GM12872 (cell line): ENCODE measurements at regions not wholly inside any gene's neighbourhood (a gene's known extent, or its start where the extent isn't known, plus 50 kb on each side); places are given as distances from the start of the nearest gene placed in this dataset.

Experiments used
- TF ChIP-seq, protein P1 (sequence below): IDR thresholded peaks from 3 replicates; pipeline ENCODE4 v1.5.1; 2011; ENCODE audit warnings: low read depth, mild to moderate bottlenecking, low read length, moderate library complexity; ENCODE audit not compliant: insufficient read depth

DNA sequence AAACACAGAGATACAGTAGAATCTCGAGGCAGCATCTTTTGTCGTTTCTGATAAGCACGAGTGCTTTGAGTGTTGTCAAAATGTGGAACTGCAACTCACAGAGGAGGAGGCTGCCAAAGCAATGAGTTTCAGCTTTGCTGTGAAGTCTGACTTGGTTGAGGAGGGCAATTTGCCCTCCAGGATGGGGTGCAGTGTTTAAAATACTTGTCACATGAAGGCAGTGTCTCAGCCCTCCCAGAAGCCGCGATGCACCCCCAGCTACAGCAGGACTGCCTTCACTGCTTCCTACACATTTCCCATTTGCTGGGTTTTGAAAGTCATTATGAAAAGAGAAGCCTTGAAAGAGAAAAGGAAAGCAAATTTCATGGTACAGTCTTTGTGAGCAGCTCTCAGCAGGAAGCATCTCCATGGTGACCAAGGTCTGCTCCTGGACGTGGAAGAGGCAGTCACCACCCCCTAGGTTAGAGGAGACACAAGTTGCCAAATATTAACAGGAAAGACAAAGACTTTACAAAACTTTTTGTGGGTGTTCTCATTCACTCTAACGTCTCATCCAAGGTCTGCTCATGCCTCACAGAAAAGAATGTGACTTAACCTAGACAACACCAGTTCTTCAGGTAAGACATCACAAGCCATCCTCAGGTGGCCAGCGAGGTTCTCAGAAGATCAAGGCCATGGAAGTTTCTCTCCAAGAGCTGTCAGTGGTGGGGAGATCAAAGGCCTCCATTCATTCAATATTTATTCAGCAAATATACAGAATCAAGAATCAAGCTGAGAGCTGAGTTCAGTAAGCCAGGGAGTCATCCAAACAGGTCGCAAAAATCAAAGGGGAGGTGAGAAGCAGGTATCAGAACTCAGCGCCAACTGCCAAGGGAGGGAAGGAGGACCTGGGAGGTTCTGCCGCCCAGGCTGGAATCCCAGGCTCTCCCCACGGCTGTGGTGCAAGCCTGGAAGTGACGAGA, 476.0 kb downstream of the EIPR1 start:
- TF ChIP-seq, protein P1, sequence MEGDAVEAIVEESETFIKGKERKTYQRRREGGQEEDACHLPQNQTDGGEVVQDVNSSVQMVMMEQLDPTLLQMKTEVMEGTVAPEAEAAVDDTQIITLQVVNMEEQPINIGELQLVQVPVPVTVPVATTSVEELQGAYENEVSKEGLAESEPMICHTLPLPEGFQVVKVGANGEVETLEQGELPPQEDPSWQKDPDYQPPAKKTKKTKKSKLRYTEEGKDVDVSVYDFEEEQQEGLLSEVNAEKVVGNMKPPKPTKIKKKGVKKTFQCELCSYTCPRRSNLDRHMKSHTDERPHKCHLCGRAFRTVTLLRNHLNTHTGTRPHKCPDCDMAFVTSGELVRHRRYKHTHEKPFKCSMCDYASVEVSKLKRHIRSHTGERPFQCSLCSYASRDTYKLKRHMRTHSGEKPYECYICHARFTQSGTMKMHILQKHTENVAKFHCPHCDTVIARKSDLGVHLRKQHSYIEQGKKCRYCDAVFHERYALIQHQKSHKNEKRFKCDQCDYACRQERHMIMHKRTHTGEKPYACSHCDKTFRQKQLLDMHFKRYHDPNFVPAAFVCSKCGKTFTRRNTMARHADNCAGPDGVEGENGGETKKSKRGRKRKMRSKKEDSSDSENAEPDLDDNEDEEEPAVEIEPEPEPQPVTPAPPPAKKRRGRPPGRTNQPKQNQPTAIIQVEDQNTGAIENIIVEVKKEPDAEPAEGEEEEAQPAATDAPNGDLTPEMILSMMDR = no peak

DNA sequence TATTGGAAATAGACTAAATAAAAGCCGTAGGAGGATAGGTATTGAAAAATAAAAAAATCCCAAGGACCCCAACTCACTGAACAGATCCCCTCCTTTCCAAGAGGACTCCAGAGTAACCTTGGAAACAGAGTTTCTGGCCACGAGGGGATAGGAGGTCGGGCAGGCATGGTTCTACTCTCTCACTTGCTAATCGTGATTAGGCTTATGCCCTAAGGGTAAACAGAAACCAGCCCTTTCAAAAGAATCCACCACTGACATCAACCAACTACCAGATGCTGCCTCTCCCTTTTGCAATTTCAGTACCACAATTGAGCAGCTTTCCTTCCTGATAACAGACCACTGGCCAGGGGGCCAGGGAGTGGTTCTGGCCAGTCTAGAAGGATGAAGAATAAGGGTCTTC, 477.8 kb downstream of the EIPR1 start:
- TF ChIP-seq, protein P1 = no peak

DNA sequence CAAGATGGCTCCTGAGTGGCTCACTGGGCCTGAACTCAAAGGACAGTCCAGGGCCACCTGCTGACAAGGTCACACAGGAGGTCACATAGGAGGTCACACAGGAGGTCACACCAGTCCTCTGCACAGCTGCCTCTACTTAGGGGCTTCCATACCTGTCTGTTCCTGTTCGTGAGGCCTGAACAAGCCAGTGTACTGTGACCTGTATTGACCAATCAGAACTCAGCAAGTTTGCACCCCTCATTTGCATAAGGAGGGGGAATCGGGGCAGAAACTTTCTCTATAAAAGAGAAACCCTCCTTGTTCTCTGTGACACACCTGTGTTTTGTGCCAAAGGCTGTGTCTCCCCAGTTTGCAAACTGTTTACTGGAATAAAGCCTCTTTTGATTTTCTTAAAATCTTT, 478.9 kb downstream of the EIPR1 start:
- TF ChIP-seq, protein P1 = no peak

DNA sequence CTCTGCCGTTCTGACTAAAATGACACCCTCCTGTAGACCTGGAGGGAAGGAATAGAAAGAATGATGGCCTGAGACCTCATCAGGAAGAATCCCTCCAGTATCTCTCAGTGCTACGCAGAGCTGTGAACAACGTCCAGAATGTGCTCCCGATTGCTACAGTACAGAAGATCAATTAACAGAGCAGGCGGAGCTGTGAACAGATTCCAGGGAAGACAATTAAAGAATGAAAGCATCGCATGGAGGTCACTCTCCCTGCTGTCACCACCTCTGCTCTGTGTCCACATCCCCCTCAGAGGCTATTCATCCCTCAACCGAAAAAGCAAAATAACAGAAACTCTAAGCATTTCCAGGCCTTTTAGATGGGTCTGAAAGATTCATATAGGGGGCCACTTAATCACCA, 481.0 kb downstream of the EIPR1 start:
- TF ChIP-seq, protein P1 = no peak

DNA sequence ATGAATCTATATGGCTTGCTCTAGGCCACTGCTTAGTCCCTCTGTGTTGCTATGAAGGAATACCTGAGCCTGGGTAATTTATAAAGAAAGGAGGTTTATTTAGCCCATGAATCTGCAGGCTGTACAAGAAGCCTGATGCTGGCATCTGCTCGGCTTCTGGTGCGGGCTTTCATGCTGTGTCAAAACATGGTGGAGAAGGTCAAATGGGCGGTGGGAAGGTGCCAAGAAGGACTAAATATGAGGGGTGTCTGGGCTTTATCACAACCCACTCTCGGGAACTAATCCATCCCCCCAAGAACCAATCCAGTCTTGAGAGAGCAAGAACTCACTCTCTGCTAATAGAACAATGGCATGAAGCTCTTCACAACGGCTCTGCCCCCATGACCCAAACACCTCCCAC, 481.6 kb downstream of the EIPR1 start:
- TF ChIP-seq, protein P1 = no peak

DNA sequence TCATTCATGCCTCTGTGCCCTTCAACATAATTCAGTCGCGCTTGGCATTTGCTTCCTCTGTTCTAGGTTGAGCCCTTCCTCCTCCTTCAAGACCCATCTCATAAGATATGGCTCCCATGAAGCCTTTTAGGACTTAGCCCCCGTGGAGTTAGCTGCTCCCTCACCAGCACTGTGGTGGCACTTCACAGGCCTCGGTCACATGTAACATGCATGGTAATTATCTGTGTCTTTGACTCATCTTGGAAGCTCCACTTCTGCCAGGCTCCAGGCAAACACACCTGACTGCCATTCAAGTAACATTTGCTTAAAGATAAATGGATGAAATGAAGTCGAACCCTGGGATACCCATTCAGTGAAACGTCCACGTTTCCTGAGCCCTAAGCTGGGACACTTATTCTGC, 484.7 kb downstream of the EIPR1 start:
- TF ChIP-seq, protein P1 = no peak

DNA sequence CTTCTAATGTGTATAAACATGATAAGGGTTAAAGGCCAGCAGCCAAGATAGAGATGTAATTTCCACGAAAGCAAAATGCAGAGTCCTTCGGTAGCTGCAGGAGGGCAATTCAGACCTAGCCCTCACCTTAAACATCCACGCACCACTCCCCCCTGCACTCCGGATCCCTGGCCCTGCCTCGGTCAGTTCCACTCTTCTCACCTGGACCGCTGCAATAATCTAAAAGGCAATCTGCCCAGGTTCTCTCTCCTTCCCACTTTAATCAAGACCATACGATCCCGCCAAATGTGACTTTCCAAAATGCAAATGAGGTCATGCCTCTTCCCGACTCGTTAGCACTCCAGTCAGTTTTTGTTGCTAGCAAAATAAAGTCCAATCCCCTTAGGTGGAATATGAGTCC, 485.2 kb downstream of the EIPR1 start:
- TF ChIP-seq, protein P1 = no peak
